CD8-positive, alpha-beta memory T cell (primary cell): ENCODE measurements at regions not wholly inside any gene's neighbourhood (a gene's known extent, or its start where the extent isn't known, plus 50 kb on each side); places are given as distances from the start of the nearest gene placed in this dataset.

Experiments
- CTCF ChIA-PET: fragments of 350-600 bp; sonication (Branson Sonifier 250); formaldehyde crosslinking; loops from one replicate; lab custom pipeline; 2021; ENCODE audit warnings: antibody characterized with exemption; lab: Charles Lee
- POLR2A ChIA-PET: fragments of 350-600 bp; sonication (Branson Sonifier 250); formaldehyde crosslinking; loops from one replicate; lab custom pipeline; 2021; ENCODE audit warnings: antibody characterized with exemption; lab: Charles Lee
- DNase-seq, 5 donors: peaks; one replicate each; pipeline versions ENCODE4 v3.0.0 to v3.0.0-alpha.2; 2020 to 2022; ENCODE audit warnings: mixed read lengths in 1 of 5
- H3K27ac ChIP-seq: one replicate; pipeline ENCODE4 v1.7.0; 2013; ENCODE audit warnings: low read depth, mild to moderate bottlenecking, low read length, moderate library complexity
- H3K27me3 ChIP-seq: 2 replicates; pipeline ENCODE4 v1.7.0; 2013; ENCODE audit warnings: low read length, mild to moderate bottlenecking; ENCODE audit not compliant: insufficient read depth, poor library complexity, severe bottlenecking
- H3K36me3 ChIP-seq: 2 replicates; pipeline ENCODE4 v1.7.0; 2013; ENCODE audit warnings: mild to moderate bottlenecking, low read length, moderate library complexity; ENCODE audit not compliant: insufficient read depth
- H3K4me1 ChIP-seq: 2 replicates; pipeline ENCODE4 v1.7.0; 2013; ENCODE audit warnings: mild to moderate bottlenecking, low read length, moderate library complexity; ENCODE audit not compliant: insufficient read depth
- H3K4me3 ChIP-seq: 2 replicates; pipeline ENCODE4 v1.7.0; 2013; ENCODE audit warnings: mild to moderate bottlenecking, low read length
- H3K9me3 ChIP-seq: 2 replicates; pipeline ENCODE4 v1.7.0; 2013; ENCODE audit warnings: mild to moderate bottlenecking, low read length
- H3K27ac Mint-ChIP-seq, 8 donors: one replicate each; pipeline ENCODE4 v1.8.0; 2020 to 2021; ENCODE audit warnings: mixed read lengths in 8 of 8, mild to moderate bottlenecking in 6 of 8, inconsistent platforms in 3 of 8, moderate library complexity in 3 of 8
- H3K27me3 Mint-ChIP-seq, 2 donors: one replicate each; pipeline ENCODE4 v1.8.0; 2020 to 2021; ENCODE audit warnings: mixed read lengths in 2 of 2, mild to moderate bottlenecking in 1 of 2, moderate library complexity in 1 of 2
- H3K36me3 Mint-ChIP-seq, 3 donors: one replicate each; pipeline ENCODE4 v1.8.0; 2020 to 2021; ENCODE audit warnings: mixed read lengths in 3 of 3, inconsistent platforms in 1 of 3, mild to moderate bottlenecking in 1 of 3
- H3K4me1 Mint-ChIP-seq, 3 donors: one replicate each; pipeline ENCODE4 v1.8.0; 2020 to 2021; ENCODE audit warnings: mixed read lengths in 3 of 3, inconsistent platforms in 1 of 3, mild to moderate bottlenecking in 1 of 3
- H3K4me3 Mint-ChIP-seq, 7 donors: one replicate each; pipeline ENCODE4 v1.8.0; 2020 to 2021; ENCODE audit warnings: mixed read lengths in 7 of 7, mild to moderate bottlenecking in 6 of 7, moderate library complexity in 4 of 7, inconsistent platforms in 2 of 7
- H3K9me3 Mint-ChIP-seq, 5 donors: one replicate each; pipeline ENCODE4 v1.8.0; 2020 to 2022; ENCODE audit warnings: mixed read lengths in 5 of 5, mild to moderate bottlenecking in 3 of 5, moderate library complexity in 2 of 5, inconsistent platforms in 1 of 5

DNA sequence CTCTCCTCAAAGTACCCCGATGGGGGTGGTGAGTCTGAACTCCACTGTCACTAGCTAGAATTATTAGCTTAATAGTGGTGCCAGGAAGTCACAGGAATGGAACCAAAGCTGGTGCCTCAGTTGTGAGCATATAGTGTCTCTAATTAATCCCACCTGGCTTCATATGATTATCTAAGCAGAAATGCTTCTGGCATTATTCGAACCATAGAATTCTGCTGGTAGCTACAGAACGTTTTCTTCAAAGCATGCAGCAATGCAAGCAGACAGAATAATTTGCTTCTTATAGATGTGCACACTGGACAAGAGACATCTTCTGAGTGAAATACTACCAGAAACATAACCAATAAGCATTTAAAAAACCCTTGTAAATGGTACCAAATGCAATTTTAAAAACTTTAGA lies 160.9 kb downstream of the IMPG2 start:
- CTCF ChIA-PET, result no interaction called here

DNA sequence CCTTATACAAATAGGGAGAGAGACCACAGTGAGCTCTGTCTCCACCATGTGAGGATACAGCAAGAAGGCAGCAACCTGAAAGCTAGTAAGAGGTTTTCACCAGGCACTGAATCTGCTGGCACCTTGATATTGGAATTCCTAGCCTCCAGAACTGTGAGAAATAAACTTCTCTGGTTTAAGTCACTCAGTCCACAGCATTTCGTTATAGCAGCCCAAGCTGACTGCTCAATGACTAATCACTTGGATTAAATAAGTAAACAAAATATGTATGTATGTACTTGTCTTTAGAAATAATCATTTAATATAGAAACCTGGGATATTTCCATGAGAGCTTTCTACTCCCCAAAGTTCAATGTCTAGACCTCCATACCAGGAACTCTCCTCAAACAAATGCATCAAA lies 162.0 kb downstream of the IMPG2 start:
- Histone ChIP-seq H3K4me3 (no peak overlapping the region), H3K9me3 (no peaks in the 10 kb centered on the region), H3K36me3 (no peaks in the 10 kb centered on the region), H3K27me3 (peaks cover under 1% of the 10 kb centered on the region), H3K27ac (no peak overlapping the region), H3K4me1 (no peaks in the 10 kb centered on the region)
- POLR2A ChIA-PET, result no interaction called here
- no peak for DNase-seq
- Mint-ChIP-seq H3K4me1 (no peaks in the 10 kb centered on the region), H3K4me3 (no peak overlapping the region), H3K36me3 (no peaks in the 10 kb centered on the region), H3K27me3 (peaks cover 2 to 29% of the 10 kb centered on the region in 2 donors), H3K27ac (no peak overlapping the region), H3K9me3 (no peaks in the 10 kb centered on the region)
- CTCF ChIA-PET, result no interaction called here

More for the DNA sequence above, 160.9 kb downstream of the IMPG2 start:
- Histone ChIP-seq H3K27ac (no peak overlapping the region), H3K9me3 (no peaks in the 10 kb centered on the region), H3K36me3 (no peaks in the 10 kb centered on the region), H3K27me3 (peaks cover 4% of the 10 kb centered on the region), H3K4me3 (no peak overlapping the region), H3K4me1 (no peaks in the 10 kb centered on the region)
- H3K27ac Mint-ChIP-seq, result no peak overlapping the region
- no peaks in the 10 kb centered on the region for H3K4me1 Mint-ChIP-seq
- H3K36me3 Mint-ChIP-seq, result no peaks in the 10 kb centered on the region
- H3K4me3 Mint-ChIP-seq, result no peak overlapping the region
- no peaks in the 10 kb centered on the region for H3K9me3 Mint-ChIP-seq
- POLR2A ChIA-PET, result no interaction called here
- H3K27me3 Mint-ChIP-seq, result peaks cover 0 to 31% of the 10 kb centered on the region in 2 donors
- DNase-seq, result no peak

DNA sequence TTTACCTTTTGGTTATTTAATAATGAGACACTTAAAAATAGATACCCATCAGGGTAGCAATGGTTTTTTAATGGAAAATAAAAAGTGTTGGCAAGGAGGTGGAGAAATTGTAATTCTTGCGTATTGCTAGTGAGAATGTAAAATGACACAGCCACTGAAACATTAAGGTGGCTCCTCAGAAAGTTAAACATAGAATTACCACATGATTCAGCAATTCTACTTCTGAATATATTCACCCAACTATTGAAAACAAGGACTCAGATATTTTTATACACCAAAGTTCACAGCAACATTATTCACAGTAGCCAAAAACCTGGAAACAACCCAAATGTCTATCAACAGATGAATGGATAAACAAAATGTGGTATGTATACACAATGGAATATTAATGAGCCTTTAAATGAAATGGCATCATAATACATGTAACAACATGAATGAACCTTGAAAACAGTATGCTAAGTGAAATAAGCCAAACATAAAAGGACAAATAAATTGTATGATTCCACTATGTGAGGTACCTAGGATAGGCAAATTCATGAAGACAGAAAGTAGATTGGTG lies 163.5 kb downstream of the IMPG2 start:
- Histone ChIP-seq H3K27ac (no peak overlapping the region), H3K27me3 (no peaks in the 10 kb centered on the region), H3K36me3 (no peaks in the 10 kb centered on the region), H3K9me3 (no peaks in the 10 kb centered on the region), H3K4me3 (no peak overlapping the region), H3K4me1 (no peaks in the 10 kb centered on the region)
- H3K4me1 Mint-ChIP-seq, result no peaks in the 10 kb centered on the region
- ChIA-PET POLR2A (no interaction called here), CTCF (no interaction called here)
- no peaks in the 10 kb centered on the region for H3K36me3 Mint-ChIP-seq
- H3K27me3 Mint-ChIP-seq, result peaks cover 6 to 19% of the 10 kb centered on the region in 2 donors
- no peak overlapping the region for H3K27ac Mint-ChIP-seq
- no peak overlapping the region for H3K4me3 Mint-ChIP-seq
- H3K9me3 Mint-ChIP-seq, result no peaks in the 10 kb centered on the region
- no peak for DNase-seq

DNA sequence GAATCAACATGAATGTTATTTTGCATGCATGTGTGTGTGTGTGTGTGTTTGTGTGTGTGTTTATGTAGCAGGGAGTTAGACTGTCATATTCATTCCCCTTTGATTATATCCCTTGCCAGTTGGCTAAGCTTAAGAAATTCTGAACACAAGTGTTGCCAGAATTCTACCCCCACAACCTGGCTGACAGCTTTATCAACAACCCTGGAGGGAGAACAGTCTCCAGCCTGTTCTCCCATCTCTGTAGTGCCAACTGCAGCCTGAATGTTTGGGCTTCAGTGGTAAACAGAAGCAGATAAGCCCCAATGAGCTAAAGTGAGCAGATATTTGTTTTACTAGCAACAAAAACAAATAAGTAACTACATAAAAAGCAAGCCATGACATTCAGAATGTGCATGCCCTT lies 162.6 kb upstream of the ABI3BP start:
- Histone ChIP-seq H3K36me3 (no peaks in the 10 kb centered on the region), H3K9me3 (no peaks in the 10 kb centered on the region), H3K27ac (no peak overlapping the region), H3K27me3 (no peaks in the 10 kb centered on the region), H3K4me1 (no peaks in the 10 kb centered on the region), H3K4me3 (no peak overlapping the region)
- Mint-ChIP-seq H3K4me3 (no peak overlapping the region), H3K27me3 (peaks cover 6 to 19% of the 10 kb centered on the region in 2 donors), H3K9me3 (no peaks in the 10 kb centered on the region), H3K4me1 (no peaks in the 10 kb centered on the region), H3K36me3 (no peaks in the 10 kb centered on the region), H3K27ac (no peak overlapping the region)
- no peak for DNase-seq
- ChIA-PET POLR2A (no interaction called here), CTCF (no interaction called here)

DNA sequence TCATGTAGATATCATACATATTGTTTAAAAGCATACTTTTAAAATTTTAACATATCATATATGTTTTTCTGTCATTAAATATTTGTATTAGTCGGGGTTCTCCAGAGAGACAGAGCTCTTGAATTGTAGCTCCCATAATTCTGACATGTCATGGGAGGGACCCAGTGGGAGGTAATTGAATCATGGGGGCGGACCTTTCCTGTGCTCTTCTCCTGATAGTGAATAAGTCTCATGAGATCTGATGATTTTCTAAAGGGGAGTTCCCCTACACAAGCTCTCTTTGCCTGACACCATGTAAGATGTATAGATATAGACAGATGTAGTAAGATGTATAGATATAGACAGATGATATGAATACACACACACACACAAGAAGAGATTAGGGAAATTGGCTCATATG lies 161.2 kb upstream of the ABI3BP start:
- no peak for DNase-seq
- Histone ChIP-seq H3K4me1 (no peaks in the 10 kb centered on the region), H3K4me3 (no peak overlapping the region), H3K9me3 (no peaks in the 10 kb centered on the region), H3K27ac (no peak overlapping the region), H3K27me3 (no peaks in the 10 kb centered on the region), H3K36me3 (no peaks in the 10 kb centered on the region)
- Mint-ChIP-seq H3K4me3 (no peak overlapping the region), H3K27me3 (peaks cover 6 to 30% of the 10 kb centered on the region in 2 donors), H3K4me1 (no peaks in the 10 kb centered on the region), H3K9me3 (no peaks in the 10 kb centered on the region), H3K36me3 (no peaks in the 10 kb centered on the region), H3K27ac (no peak overlapping the region)
- ChIA-PET CTCF (interaction anchor here (0.7 kb wide), 1 partner anchor 26 kb away, joined by 3 read pairs; no protein-coding TSS in a partner anchor), POLR2A (no interaction called here)

DNA sequence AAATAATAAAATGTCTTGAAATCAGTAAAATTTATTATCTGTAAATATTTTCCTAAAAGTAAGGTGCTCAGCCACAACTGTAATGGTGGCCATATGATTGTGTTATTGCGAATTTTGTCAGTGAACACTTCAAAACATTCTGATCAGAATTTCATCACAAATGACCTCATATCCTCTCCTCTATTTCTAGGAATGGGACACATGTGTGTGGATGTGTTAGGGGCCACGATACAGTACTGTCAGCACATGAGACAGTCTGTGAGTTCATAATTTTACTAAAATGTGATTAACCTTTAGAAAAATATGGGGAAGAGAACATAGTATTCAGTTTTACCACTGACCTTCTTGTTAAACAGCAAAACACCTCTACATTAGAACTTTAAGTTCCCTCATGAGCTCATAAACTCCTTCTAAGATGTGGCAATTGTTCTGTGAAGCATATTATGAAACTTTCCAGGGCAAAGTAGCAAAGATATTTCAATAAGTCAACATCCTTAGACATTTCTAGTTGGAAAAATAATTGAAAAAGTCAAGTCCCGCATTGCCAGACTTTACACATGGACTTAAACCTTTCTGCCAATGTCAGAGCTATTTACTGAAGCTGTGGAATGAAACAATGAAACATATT lies 158.2 kb upstream of the ABI3BP start:
- H3K27ac Mint-ChIP-seq, result no peak overlapping the region
- CTCF ChIA-PET, result no interaction called here
- no peak overlapping the region for H3K4me3 Mint-ChIP-seq

DNA sequence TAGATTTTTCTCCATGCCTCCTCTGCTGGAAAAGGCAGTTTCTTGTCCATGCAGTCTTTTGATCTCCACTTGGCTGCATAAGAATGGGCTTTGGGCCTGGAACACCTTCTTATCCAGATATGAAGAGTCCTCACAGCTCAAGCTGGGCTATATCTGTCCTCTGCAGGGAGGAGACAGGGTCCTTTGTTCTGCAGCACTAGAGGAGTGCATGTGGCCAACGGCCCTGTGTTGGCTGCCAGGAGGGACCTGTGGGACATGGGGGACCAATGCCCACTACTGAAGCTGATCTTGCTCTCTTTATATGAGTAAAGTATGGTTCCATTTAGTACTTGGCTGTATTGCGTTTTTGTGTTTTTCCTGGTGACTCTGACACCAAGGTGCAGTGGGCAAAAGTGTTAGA lies 157.3 kb upstream of the ABI3BP start:
- no peaks in the 10 kb centered on the region for H3K9me3 ChIP-seq
- no peaks in the 10 kb centered on the region for H3K4me1 ChIP-seq
- H3K27ac Mint-ChIP-seq, result no peak overlapping the region
- no peaks in the 10 kb centered on the region for H3K4me1 Mint-ChIP-seq
- ChIA-PET CTCF (no interaction called here), POLR2A (no interaction called here)
- peaks cover 8 to 43% of the 10 kb centered on the region in 2 donors for H3K27me3 Mint-ChIP-seq
- H3K9me3 Mint-ChIP-seq, result peaks cover 0 to 3% (median 0%) of the 10 kb centered on the region in 5 donors
- H3K27me3 ChIP-seq, result no peaks in the 10 kb centered on the region
- H3K4me3 Mint-ChIP-seq, result no peak overlapping the region
- H3K36me3 ChIP-seq, result no peaks in the 10 kb centered on the region
- DNase-seq, result no peak
- no peak overlapping the region for H3K27ac ChIP-seq
- no peak overlapping the region for H3K4me3 ChIP-seq
- no peaks in the 10 kb centered on the region for H3K36me3 Mint-ChIP-seq

More for the DNA sequence above, 158.2 kb upstream of the ABI3BP start:
- POLR2A ChIA-PET, result no interaction called here
- H3K27ac ChIP-seq, result no peak overlapping the region
- H3K4me3 ChIP-seq, result no peak overlapping the region
- H3K4me1 ChIP-seq, result no peaks in the 10 kb centered on the region
- no peaks in the 10 kb centered on the region for H3K9me3 ChIP-seq
- H3K27me3 ChIP-seq, result no peaks in the 10 kb centered on the region
- no peaks in the 10 kb centered on the region for H3K4me1 Mint-ChIP-seq
- peaks cover 8 to 46% of the 10 kb centered on the region in 2 donors for H3K27me3 Mint-ChIP-seq
- no peaks in the 10 kb centered on the region for H3K36me3 ChIP-seq
- no peaks in the 10 kb centered on the region for H3K36me3 Mint-ChIP-seq
- H3K9me3 Mint-ChIP-seq, result peaks cover 0 to 3% (median 0%) of the 10 kb centered on the region in 5 donors
- DNase-seq, result no peak

DNA sequence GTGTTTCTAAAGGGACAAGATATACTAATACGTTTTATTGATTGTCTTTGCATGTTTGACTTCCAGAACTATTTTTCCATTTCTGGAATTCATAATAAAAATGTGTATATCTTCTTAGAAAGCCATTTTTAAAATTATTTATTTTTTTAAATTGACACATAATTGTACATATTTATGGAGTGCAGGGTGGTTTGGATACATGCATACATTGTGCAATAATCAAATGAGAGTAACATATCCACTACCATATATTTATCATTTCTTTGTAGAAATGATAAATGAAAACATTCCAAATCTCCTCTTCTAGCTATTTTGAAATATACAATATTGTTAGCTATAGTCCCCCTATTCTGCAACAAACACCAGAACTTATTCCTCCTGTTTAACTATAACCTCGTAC lies 156.5 kb upstream of the ABI3BP start:
- Mint-ChIP-seq H3K27me3 (peaks cover 8 to 39% of the 10 kb centered on the region in 2 donors), H3K9me3 (peaks cover 0 to 3% (median 0%) of the 10 kb centered on the region in 5 donors), H3K36me3 (no peaks in the 10 kb centered on the region), H3K27ac (peak overlapping the region in 1 of 8 donors; percentile 29), H3K4me1 (no peaks in the 10 kb centered on the region), H3K4me3 (no peak overlapping the region)
- Histone ChIP-seq H3K27me3 (no peaks in the 10 kb centered on the region), H3K9me3 (no peaks in the 10 kb centered on the region), H3K4me3 (no peak overlapping the region), H3K36me3 (no peaks in the 10 kb centered on the region), H3K4me1 (no peaks in the 10 kb centered on the region), H3K27ac (no peak overlapping the region)
- DNase-seq, result no peak
- ChIA-PET CTCF (no interaction called here), POLR2A (no interaction called here)
